Iris pigment epithelial cell (primary cell): ENCODE measurements at regions not wholly inside any gene's neighbourhood (a gene's known extent, or its start where the extent isn't known, plus 50 kb on each side); places are given as distances from the start of the nearest gene placed in this dataset.
A peak's percentile ranks its signal among the peaks of the same experiment; 100 is the strongest.

Source experiments
- DNase-seq: peaks from one replicate; pipeline ENCODE4 v3.0.0-alpha.2; 2011; ENCODE audit warnings: low read depth

DNA sequence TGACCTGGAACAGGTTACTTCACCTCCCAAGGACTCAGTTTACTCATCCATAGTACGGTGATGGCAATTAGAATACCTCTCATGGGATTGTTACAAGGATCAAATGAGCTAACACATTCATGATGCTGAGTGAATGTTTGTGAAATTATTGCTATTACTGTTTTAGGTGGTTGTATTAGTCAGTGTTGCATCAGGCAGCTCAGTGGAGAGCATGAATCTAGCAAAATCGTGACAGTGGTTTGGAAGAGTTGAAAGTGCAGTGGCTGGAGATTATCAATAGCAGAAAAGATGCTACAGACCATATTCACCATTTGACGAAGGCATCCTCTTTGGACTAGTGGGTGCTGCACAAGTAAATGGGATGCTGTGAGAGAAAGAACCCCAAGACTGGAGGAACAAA lies 50.4 kb upstream of the CTNNBL1 start:
- no peak for DNase-seq

DNA sequence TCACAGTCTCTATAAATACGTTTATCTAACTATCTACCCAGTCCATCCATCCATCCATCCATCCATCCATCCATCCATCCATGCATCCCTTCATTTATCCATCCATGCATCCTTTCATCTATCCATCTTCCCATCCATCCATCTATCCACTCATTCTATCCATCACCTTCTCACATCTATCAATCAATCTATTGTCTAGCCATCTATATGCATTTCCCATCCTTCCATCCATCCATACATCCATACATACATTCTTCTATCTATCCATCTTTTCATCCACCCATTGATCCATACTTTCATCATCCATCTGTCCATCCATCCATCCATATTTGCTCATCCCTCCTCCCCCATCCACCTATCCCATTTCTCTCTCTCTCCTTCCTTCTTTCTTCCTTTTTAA lies 51.6 kb upstream of the CTNNBL1 start:
- no peak for DNase-seq

DNA sequence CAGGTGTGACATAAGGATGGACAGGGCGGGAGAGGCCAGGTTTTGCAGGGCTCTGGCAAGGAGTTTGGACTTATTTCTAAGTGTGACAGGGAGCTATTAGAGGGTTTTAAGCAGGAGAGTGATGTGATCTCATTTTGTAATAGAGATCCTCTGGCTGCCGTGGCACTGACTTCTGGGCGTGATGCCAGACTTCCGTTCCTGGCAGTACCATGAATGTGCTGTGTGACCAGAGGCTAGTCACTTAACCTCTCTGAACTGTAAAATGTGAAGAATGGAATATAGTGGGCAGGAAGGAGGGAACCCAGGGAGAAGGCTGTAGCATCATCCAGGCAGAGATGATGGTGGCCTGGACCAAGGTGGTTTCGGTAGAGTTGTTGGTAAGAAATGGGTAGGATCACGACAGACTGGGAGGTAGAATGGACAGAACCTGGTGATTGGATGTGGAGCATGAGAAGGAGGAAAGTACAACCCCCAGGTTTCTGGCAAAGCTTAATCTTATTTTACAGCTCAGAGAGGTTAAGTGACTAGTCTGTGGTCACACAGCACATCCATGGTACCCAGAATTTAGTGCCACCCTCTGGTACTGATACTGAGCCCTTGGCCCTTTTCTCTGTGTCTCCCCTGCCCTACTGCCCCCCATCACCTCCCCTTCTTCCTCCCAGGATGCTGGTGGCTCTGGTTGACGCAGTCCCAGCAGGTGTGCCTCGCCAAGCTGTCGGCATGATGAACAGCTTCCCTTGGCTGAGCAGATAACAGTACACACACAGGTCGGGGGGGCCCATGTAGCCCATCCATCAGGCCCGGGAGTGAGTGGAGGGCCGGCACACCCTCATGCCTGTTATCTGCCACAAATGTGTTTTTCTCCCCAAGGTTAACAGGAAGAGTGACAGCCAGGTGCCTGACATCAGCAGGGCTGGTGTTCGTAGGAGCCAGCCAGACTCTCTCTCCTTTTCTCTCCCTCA lies 52.9 kb upstream of the CTNNBL1 start:
- no peak for DNase-seq

DNA sequence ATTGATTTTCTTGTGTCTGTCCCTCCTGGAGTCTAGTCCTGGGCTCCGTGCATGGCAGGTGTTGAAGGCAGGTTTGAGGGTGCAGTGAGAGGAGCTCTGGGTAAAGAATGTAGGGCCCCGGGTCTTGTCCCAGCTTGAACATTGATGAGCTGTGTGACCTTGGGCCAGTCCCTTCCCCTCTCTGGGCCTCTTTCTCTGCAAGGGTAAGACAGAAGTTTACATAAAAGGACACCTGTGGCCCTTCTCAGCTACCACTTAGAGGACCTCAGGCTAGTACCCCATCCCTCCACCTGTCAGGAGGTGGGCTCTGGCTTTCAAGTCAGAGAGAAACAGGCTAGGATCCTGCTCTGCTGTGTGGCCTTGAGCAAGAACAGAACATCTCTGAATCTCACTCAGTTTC lies 55.3 kb upstream of the CTNNBL1 start:
- DNase-seq: no peak

DNA sequence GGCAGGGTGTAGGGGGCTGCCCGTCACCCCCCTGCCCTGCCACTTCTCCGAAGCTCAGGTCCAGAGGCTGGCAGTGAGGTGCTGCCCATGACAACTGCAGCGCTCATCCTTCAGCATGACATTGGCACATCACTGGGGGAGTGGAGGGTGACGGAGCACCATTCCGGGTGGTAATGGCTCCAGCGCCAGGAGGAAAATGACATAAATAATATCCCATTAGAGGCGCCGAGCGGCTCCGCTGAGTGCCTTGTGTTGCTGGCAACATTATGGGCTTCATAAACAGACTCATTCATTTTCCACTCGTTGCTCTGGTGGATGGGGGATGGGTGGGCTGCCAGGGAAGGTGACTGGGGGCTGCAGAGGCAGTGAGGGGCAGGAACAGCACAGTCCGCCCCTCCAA lies 56.9 kb upstream of the CTNNBL1 start:
- no peak for DNase-seq

DNA sequence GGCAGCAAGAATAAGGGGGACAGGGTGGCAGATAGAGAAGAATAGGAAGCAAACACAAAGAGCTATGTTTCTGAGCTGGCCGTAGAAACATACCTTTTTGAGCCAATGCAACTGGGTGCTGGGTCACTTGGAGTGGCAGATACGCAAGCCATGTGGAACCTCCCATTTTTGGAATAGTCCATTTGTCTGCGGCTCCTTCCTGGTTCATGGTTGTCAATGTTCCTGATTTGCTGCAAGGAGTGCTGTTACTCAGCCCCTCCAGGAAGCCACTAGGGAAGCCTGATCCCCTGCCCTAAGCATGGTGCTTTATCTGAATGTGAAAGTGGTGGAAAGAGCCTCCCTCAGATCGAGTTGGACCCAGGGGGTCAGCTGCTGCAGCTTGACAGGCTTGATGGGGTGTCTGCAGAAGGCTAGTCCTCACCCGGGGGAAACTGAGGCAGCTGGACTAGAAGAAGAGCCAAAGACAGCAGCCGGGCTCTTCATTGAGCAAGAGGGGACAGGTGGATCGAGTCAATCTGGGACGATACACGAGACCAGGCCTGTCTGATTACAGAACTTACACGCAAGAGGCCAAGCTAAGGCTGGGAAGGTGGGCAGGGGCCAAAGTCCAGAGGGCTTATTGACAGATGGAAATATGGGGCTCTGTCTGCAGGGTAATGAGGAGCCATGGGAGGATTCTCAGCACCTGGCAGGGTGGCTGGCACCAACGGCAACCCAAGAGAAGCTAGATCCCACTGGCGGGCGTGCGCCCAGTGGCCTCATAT lies 57.4 kb upstream of the CTNNBL1 start:
- no peak for DNase-seq

DNA sequence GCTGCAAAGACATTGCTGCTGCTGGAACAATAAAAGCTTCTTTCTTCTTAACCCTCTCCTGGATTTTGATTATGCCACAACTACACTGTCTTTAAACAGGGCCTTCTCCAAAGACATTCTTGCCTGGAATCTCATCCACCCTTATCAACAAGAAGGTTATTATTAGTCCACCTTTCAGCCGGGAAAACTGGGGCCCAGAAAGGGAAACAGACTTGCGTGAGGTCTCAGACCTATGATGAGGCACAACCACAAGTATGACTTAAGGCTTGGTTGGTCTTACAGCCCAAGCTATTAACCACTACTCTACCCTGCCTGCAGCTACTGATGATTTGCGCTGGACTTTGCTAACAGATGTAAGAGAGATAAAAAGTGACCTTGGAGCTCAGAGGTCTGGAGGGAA lies 62.8 kb upstream of the CTNNBL1 start:
- DNase-seq: no peak

DNA sequence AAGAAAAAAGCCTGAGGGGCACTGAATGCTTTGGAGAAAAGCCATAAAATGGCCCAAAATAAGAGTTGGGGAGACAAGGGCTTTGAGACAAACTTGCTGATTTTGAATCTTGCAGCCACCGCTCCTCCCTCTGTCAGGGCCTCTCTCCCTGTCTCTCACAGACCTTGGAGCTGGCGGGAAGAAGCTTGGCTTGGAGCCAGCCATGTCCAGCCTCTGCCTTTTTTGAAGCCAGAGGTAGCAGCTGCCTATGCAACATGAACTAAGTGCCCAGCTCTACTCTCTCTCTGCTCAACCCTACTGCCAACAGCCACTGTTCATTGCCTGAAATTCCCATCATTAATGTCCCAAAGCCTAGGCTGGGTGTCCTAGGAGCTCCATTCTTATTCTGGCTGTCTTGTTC lies 63.7 kb upstream of the CTNNBL1 start:
- no peak for DNase-seq

DNA sequence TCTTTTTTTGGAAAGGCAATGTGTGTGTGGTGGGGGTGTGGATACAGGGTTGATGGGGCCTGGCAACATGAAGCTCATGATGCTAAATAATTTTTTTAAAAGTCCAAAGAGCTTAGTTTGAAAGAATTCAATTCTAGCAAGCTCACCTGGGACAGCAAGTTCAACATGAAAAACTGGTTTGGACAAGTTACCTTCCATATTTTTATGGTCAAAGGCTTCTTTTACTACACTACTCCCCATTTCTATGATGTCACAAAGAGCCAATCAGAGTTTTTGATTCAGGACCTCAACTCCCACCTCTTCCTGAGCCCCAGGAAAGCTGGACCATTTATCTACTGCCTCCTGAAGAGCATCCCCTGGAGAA lies 66.1 kb upstream of the CTNNBL1 start:
- DNase-seq: no peak

DNA sequence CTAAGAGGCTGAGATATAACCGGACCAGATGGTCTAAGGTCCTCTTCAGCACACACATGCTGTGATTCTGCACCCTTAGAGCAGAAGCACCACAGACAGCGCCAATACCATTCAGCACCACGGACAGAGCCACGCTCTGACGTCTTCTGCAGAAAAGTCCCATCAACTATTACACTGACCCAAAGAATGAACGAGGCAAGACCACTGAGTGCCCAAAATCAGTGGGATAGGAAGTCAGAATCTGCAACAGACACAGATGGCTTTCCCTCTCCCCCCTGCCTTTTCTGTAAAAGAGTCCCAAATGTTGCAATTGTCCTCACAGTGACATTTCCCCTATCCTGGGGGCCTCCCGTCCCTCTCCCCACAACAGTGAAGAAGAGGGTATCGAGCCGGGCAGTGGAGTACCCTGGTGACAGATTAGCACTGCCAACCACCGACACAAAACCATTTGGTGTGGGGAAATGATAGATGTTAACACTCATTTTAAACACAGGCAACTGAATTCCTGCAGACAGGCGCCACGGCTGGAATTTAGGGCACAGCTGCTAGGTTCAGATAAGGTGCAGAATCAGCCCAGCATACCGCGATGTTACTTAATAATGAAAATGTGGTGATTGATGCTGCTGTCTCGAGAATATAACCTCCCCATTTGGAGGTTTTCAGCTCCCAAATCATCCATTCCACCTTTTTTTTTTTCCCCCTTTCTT lies 66.6 kb upstream of the CTNNBL1 start:
- DNase-seq: peak; percentile 49

DNA sequence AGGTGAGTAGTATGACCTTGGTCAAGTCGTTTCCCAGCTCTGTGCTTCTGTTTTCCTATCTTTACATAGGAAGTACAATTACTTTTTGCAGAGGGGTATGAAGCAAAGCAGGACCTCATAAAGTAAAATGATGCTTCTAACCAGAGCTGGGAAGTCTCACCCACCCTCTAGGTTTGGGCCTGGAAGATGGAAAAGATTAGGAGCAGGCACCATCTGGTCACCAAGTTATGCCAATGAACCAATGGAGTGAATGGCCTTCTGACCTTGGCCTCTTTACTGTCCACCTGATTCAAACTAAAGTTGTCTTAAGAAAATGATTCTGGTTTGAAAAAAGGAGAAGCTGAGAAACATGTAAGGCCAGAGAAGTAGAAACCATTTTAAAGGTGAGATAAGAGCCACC lies 68.9 kb upstream of the CTNNBL1 start:
- DNase-seq: no peak

DNA sequence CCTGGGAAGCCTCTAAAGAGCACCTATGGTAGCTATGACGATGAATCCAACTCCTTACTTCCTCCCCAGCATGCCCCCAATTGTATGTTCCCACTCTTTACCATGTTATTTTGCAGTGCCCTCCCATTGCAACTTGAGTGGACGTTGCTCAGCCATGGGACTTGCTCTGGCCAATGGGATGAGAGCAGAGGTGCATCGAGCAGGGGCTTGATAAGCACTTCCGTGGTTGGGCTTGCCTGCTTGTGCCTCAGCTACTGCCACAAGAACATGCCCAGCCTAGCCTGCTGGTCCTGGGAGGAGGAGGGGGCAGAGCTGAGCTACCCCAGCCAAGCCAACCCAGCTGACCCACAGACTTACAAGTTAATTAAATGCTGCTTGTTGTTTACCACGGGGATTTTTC lies 71.1 kb upstream of the CTNNBL1 start:
- DNase-seq: no peak

DNA sequence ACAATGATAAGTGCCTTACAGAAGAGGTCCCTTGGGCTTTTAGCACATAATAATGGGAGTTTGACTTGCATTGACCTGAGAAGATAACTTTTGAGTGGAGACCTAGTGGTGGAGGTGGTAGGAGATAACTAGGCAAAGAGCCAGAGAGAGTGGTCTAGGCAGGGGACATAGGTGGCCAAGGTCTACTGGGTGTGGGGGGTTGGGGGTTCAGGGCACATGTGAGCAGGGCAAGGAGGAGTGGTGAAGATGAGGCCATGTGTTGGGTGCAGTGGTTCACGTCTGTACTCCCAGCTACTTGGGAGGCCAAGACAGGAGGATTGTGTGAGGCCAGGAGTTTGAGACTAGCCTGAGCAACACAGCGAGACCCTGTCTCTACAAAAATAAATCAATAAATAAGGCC lies 74.3 kb upstream of the CTNNBL1 start:
- no peak for DNase-seq

DNA sequence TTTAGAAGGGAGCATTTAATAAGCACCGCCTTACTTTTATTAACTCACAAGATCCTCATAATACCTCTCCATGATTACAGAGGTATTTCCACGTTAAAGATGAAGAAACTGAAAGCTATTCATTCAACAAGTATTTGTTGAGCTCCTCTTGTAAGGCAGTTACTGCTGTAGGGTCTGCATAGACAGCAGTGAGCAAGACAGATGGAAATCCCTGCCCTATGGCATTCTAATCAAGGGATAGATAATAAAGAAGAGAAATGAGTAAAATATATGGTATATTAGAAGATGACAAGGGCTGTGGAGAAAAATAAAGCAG lies 77.8 kb upstream of the CTNNBL1 start:
- no peak for DNase-seq

DNA sequence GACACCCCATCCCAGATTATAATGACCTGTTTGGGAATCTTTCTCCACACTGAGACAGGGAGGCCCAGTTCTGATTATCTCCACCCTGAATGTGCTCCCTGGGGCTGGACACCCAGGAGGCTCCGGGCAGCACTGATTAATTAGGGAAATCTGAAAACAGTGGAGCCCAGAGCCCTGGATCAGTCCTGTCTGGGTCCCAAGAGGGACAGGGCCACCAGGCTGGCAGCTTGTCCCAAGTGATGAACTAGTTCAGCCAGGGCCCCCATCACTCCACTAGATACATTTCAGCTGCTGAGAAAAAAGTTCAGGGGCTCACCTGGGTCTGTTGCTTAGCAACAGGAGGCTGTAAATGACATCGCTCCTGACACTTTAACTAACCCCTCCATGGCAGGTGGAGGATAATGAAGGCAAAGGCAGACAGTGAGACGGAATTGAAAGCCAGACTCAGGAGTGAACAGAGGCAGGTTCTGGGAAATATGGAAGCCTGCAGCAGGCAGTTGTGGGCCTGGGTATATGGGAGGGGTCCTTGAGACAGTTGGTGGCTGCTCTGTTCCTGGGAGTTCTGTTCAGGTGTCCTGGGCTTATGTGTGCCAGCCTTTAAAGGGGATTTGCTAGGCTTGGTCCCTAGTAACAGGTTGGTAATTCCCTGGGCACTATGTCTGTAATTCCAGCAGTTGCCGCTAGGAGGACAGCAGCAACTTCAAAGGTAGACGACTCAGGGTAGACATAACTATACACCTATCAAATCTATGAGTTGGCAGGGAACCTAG lies 78.3 kb upstream of the CTNNBL1 start:
- DNase-seq: no peak

DNA sequence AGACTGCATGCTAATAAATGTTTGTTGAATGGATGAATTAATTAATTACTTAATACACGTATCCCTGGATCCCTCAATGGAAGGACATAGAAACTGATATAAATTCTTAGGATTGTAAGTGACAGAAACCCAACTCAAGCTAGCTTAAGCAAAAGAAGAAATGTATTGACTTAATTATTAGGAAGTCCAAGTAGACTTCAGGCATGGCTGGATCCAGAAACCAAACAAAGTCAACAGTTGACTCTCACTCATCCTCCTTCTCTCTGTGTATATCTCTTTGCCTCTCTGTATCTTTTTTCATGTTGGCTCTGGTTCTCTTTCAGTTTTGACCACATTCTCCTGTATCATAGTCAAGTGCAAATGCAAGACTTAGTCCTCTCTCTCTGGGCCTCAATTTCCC lies 82.0 kb upstream of the CTNNBL1 start:
- DNase-seq: no peak

DNA sequence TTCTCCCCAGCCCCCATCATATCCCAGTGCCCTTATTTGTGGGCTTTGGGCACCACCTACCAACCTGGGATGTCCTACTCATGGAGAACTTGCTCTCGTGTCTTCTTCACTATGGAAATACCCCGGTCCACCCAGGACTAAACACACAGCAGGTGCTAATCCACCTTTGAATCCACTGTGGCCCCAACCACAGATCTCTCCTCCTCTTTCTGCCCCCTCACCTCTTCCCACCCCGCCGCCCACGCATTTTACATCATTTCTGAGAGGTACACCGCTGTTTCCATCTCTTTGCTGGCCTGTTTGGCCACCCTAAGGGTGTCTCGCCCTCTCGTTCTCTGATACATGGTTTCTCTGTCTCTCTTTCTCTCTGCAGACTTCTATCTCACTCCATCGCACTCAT lies 82.5 kb upstream of the CTNNBL1 start:
- no peak for DNase-seq

DNA sequence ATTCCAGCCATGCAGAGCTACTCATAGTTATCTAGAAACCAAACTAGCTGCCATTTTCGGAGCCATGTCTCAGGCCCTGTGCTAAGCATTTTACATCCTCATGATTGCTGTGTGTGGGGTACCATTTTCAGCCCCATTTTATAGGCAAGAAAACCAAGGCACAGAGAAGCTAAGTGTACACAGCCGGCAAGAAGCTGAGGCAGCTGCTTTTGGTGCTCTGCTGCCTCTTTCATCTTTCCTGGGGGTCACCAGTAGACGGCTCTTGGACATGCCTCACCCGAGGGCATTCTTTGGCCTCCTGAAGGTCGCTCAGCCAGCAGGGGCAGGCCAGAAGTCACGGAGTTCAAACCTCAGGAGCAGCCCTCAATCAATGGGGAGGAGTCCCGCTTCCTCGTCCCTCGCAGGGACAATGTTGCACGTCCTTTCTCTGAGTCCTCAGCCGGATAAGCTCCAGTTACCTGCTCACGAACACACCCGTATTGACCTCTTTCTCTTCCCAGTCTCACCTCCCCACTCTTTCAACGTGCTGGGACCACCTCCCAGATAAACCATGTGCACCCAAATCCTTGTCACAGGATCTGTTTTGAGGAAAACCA lies 82.6 kb upstream of the BLCAP start:
- DNase-seq: no peak

DNA sequence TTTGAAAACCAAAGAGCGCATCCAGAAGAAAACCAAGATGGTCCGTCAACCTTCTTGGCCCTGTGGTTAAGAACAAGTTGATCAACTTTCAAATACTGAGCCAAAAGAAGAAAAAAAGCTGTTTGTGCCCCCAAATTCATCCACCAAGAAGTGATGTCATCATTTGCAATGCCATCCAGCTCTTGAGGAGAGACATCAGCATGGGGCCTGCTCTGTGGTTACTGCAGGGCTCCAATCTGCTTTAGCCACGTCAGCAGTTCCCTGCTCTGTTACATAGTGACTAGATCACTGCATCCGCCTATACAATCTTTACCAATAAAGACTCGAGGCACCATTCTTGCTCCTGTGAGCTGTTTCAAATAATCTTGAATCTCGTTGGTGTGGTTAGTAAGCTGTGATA lies 75.0 kb upstream of the BLCAP start:
- DNase-seq: no peak

DNA sequence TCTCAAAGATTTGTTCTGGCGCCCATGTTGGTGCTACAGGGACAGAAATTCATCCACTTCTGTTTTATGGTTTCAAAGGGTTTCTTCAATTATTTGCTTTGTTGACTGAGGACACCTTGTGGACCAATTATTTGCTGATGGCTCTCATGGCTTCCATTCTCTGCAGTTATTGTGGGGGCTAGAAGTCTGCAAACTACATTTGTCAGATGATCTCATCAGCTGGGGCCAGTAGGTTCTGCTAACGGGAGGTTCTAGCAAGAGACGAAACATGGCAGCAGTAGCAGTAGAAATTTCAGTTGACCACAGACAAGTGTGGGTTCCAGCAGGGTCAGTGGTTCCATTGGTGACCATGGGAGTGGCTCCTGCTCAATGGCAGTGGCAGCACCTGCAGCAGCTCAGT lies 72.8 kb upstream of the BLCAP start:
- DNase-seq: no peak

DNA sequence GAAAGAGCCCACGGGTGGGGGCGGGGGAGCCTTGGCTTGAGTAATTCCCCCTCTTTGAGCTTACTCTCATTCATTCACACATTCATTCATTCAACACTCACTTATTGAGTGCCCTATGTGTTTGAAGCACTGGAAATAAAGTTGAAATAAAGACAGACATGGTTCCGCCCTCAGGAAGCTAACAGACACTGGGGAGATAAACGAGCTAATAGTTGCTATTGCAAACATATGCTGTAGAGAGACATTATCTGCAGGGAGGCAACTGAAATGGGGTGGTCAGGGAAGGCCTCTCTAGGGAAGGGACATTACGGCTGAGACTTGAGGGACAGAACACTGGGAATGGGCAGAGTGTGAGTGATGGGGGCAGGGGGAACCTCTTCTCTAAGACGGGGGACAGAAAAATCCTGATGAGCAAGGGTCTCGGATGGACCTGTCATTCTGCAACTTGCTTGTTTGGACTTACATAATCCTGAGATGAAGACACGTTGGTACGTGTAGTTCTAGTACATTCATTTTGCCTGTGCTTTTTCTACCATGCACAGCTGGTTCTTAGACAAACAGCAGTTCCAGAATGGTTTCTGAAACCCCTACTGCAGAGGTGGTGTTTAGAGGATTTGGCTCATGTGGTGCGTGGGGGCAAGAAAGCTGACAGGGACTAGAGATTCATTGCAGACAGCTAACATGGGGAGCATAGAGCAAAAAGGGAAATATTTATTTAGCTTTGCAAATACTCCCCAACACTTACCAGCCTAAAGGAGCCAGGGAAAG lies 71.1 kb upstream of the BLCAP start:
- DNase-seq: no peak
